Nephron (organoid): ENCODE measurements at regions not wholly inside any gene's neighbourhood (a gene's known extent, or its start where the extent isn't known, plus 50 kb on each side); places are given as distances from the start of the nearest gene placed in this dataset.

Experiments used
- H3K27ac Mint-ChIP-seq, 3 experiments: 2 replicates each; pipeline ENCODE4 v1.8.0; 2020; ENCODE audit warnings: mixed read lengths in 3 of 3, mild to moderate bottlenecking in 2 of 3, moderate library complexity in 1 of 3
- H3K27me3 Mint-ChIP-seq: 2 replicates; pipeline ENCODE4 v1.8.0; 2021; ENCODE audit warnings: low read depth, mild to moderate bottlenecking, moderate library complexity, mixed read lengths
- H3K36me3 Mint-ChIP-seq: 2 replicates; pipeline ENCODE4 v1.8.0; 2020; ENCODE audit warnings: low read depth, mixed read lengths
- H3K4me1 Mint-ChIP-seq: 2 replicates; pipeline ENCODE4 v1.8.0; 2020; ENCODE audit warnings: mixed read lengths
- H3K4me3 Mint-ChIP-seq, 3 experiments: 2 replicates each; pipeline ENCODE4 v1.8.0; 2020; ENCODE audit warnings: mild to moderate bottlenecking in 3 of 3, mixed read lengths in 3 of 3, moderate library complexity in 2 of 3
- H3K9me3 Mint-ChIP-seq: 2 replicates; pipeline ENCODE4 v1.8.0; 2020; ENCODE audit warnings: mixed read lengths
- CTCF ChIP-seq, 3 experiments: fragments of 200-600 bp; sonication (generic); IDR thresholded peaks; one replicate each; pipeline ENCODE4 v1.5.0; 2021; ENCODE audit warnings: antibody characterized with exemption in 3 of 3; ENCODE audit not compliant: unreplicated experiment in 3 of 3

- Mint-ChIP-seq H3K4me3 (no peak overlapping the region), H3K27ac (no peak overlapping the region), H3K27me3 (peaks cover 24% of the 10 kb centered on the region), H3K4me1 (peaks cover 41% of the 10 kb centered on the region), H3K9me3 (peaks cover 7% of the 10 kb centered on the region), H3K36me3 (peaks cover 3% of the 10 kb centered on the region)
- no peak for TF ChIP-seq CTCF (IDR thresholded peaks at IDR 0.05; ENCODE audit: unreplicated experiment in 3 of 3)
Observed at GRCh38 chr2:2662847-2663356, 331.8 kb upstream of the MYT1L start.

- no peak overlapping the region for H3K27ac Mint-ChIP-seq
- peaks cover 45% of the 10 kb centered on the region for H3K4me1 Mint-ChIP-seq
- peaks cover 24% of the 10 kb centered on the region for H3K27me3 Mint-ChIP-seq
- H3K4me3 Mint-ChIP-seq = no peak overlapping the region
- peaks cover 3% of the 10 kb centered on the region for H3K36me3 Mint-ChIP-seq
- H3K9me3 Mint-ChIP-seq = peaks cover 9% of the 10 kb centered on the region
- TF ChIP-seq CTCF (IDR thresholded peaks at IDR 0.05; ENCODE audit: unreplicated experiment in 3 of 3) = no peak
Observed at GRCh38 chr2:2662037-2662846, 331.2 kb upstream of the MYT1L start.

- H3K4me3 Mint-ChIP-seq = no peak overlapping the region
- H3K27ac Mint-ChIP-seq = no peak overlapping the region
- H3K4me1 Mint-ChIP-seq = peaks cover 51% of the 10 kb centered on the region
- peaks cover 9% of the 10 kb centered on the region for H3K9me3 Mint-ChIP-seq
- H3K36me3 Mint-ChIP-seq = peaks cover 3% of the 10 kb centered on the region
- TF ChIP-seq CTCF (IDR thresholded peaks at IDR 0.05; ENCODE audit: unreplicated experiment in 3 of 3) = no peak
- peaks cover 24% of the 10 kb centered on the region for H3K27me3 Mint-ChIP-seq
Observed at GRCh38 chr2:2660789-2661355, 329.8 kb upstream of the MYT1L start.

GRCh38 chr2:2657121-2657962 lies 326.3 kb upstream of the MYT1L start:
- Mint-ChIP-seq H3K36me3 (peaks cover 3% of the 10 kb centered on the region), H3K27ac (peak overlapping the region; percentile 9 to 57 (median 39)), H3K4me1 (peaks cover 49% of the 10 kb centered on the region), H3K27me3 (peaks cover 7% of the 10 kb centered on the region), H3K4me3 (no peak overlapping the region), H3K9me3 (peaks cover 9% of the 10 kb centered on the region)
- no peak for TF ChIP-seq CTCF (IDR thresholded peaks at IDR 0.05; ENCODE audit: unreplicated experiment in 3 of 3)

GRCh38 chr2:2656115-2657011 lies 325.3 kb upstream of the MYT1L start:
- Mint-ChIP-seq H3K4me3 (no peak overlapping the region), H3K36me3 (peaks cover 3% of the 10 kb centered on the region), H3K9me3 (peaks cover 9% of the 10 kb centered on the region), H3K27ac (peak overlapping the region; percentile 9 to 57 (median 39)), H3K4me1 (peaks cover 51% of the 10 kb centered on the region), H3K27me3 (peaks cover 6% of the 10 kb centered on the region)
- TF ChIP-seq CTCF (IDR thresholded peaks at IDR 0.05; ENCODE audit: unreplicated experiment in 3 of 3) = no peak
